A549 (cell line): ENCODE measurements at regions not wholly inside any gene's neighbourhood (a gene's known extent, or its start where the extent isn't known, plus 50 kb on each side); places are given as distances from the start of the nearest gene placed in this dataset.

Source experiments
- CBX2 ChIP-seq: fragments of 200-600 bp; sonication (generic); IDR thresholded peaks from 2 replicates; pipeline ENCODE4 v1.6.1; 2016; ENCODE audit warnings: low read depth, mild to moderate bottlenecking, borderline replicate concordance
- MAZ ChIP-seq: fragments of 150-350 bp; IDR thresholded peaks from 2 replicates; pipeline ENCODE4 v1.6.1; 2014; ENCODE audit warnings: antibody characterized with exemption, low read depth, low read length, borderline replicate concordance
- POLR2A ChIP-seq: IDR thresholded peaks from 2 replicates; pipeline ENCODE4 v1.6.1; 2012; ENCODE audit warnings: mild to moderate bottlenecking, low read length
- SREBF2 ChIP-seq: fragments of 450-650 bp; IDR thresholded peaks from 2 replicates; pipeline ENCODE4 v1.6.1; 2014; ENCODE audit warnings: mild to moderate bottlenecking, moderate library complexity
- TF ChIP-seq, protein P1 (sequence below): fragments of >200 bp; sonication (Bioruptor Twin); formaldehyde crosslinking; IDR thresholded peaks from 3 replicates; pipeline ENCODE4 v1.5.1; 2016

DNA sequence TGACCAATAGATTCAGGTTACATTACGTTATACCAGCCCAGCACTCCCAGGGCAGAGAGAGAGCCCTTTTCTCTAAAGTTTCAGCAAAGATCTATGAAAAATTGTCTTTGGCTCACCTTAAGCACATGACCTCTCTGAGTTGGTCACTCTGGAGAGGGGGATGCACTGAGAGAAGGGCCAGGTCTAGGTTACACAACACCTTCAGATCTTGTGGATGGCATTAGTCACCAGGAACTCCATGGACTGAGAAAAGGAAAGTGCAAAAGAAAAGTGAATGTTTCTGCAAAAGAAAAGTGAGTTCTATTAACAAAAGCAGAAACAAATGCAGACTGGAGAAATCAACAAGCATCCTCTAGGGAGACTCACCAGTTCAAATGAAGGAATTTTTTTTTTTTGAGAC lies 253.3 kb upstream of the SALL1 start:
- TF ChIP-seq POLR2A (no peak), CBX2 (no peak), MAZ (no peak), SREBF2 (no peak)
- TF ChIP-seq, protein P1, sequence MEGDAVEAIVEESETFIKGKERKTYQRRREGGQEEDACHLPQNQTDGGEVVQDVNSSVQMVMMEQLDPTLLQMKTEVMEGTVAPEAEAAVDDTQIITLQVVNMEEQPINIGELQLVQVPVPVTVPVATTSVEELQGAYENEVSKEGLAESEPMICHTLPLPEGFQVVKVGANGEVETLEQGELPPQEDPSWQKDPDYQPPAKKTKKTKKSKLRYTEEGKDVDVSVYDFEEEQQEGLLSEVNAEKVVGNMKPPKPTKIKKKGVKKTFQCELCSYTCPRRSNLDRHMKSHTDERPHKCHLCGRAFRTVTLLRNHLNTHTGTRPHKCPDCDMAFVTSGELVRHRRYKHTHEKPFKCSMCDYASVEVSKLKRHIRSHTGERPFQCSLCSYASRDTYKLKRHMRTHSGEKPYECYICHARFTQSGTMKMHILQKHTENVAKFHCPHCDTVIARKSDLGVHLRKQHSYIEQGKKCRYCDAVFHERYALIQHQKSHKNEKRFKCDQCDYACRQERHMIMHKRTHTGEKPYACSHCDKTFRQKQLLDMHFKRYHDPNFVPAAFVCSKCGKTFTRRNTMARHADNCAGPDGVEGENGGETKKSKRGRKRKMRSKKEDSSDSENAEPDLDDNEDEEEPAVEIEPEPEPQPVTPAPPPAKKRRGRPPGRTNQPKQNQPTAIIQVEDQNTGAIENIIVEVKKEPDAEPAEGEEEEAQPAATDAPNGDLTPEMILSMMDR, result no peak
